ENCODE measurements at regions not wholly inside any gene's neighbourhood (a gene's known extent, or its start where the extent isn't known, plus 50 kb on each side); places are given as distances from the start of the nearest gene placed in this dataset.

DNA sequence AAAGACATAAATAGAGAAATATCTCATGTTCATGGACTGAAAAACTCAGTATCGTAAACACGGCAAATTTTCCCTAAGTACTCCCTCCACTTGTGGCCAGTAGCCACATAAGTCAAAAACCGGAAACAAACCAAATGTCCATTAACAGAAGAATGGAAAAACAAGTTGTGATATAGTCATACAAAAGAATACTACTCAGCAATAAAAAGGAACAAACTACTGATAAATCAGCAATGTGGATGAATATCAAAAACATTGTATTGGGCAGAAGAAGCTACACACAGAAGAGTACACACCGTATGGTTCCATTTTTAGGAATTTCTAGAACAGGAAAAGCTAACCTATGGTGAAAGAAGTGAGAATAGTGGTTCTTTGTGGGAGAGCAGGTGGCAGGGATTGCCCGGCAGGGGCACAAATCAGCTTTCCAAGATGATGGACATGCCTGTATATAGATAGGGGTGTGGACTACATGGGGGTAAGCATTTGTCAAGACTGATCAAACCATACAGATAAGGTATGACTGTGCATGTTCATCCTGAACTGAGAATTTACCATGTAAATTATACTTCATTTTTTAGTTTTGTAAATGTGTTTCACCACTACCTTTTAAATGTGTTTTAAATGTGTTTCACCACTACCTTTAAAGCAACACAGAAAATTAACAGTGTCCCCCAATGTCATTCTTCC is 172.8 kb upstream of the CDH5 start:
- H3K36me3 ChIP-seq (ENCODE audit: control insufficient read depth, insufficient read depth, low read length) = no peaks in the 10 kb centered on the region
- no peak overlapping the region for H3K27ac ChIP-seq (ENCODE audit: insufficient read depth, low read length)
- H3K14ac ChIP-seq (replicated peaks; ENCODE audit: low read depth, low read length) = no peak overlapping the region
- no TSS peak for BruUV-seq (replicated peaks)
- 71% methylated on average over 1 of the region's 5 CpGs; no CpG with 5 or more reads in 1 of the 2 experiments for WGBS, 2 experiments (ENCODE audit: extremely low coverage in 2 of 2, insufficient read length in 1 of 2)
- no peak overlapping the region for H3K4me3 ChIP-seq (ENCODE audit: insufficient read depth, low read depth, low read length)
- no peak overlapping the region for H2BK120ac ChIP-seq (ENCODE audit: low read depth, low read length)
- H4K91ac ChIP-seq (ENCODE audit: insufficient read depth, low read depth, low read length) = no peak overlapping the region
- POLR2A ChIA-PET (ENCODE audit: unreplicated experiment) = no interaction called here
- H3K56ac ChIP-seq (ENCODE audit: extremely low read depth, insufficient read depth, low read length) = no peak overlapping the region
- H4K8ac ChIP-seq (ENCODE audit: low read depth in 2 of 2, low read length in 2 of 2) = no peak overlapping the region
- peaks cover 14% of the 10 kb centered on the region for H3K4me1 ChIP-seq (ENCODE audit: control insufficient read depth, insufficient read depth, low read length)
- intact Hi-C loops (cut with micrococcal nuclease) = loop anchor here (5.0 kb wide), 1 partner anchor 74 kb away; no protein-coding TSS in a partner anchor
- in situ Hi-C loops (cut with MboI; ENCODE audit: low sequenced_read_pairs) = no loop called here
- H4K5ac ChIP-seq (ENCODE audit: low read depth, low read length) = no peak overlapping the region
- no peak overlapping the region for H2AK5ac ChIP-seq (ENCODE audit: low read depth, low read length)
- H2AFZ ChIP-seq (replicated peaks; ENCODE audit: low read length, poor library complexity) = no peak overlapping the region
- no peak overlapping the region for H3K23ac ChIP-seq (ENCODE audit: low read depth, low read length)
- H2BK20ac ChIP-seq (ENCODE audit: low read depth, low read length) = no peak overlapping the region
- no peaks in the 10 kb centered on the region for H4K20me1 ChIP-seq (ENCODE audit: insufficient read depth, low read length)
- H2BK5ac ChIP-seq (ENCODE audit: low read depth, low read length, poor library complexity, severe bottlenecking) = no peak overlapping the region
- dilution Hi-C loops (cut with HindIII; ENCODE audit: low sequenced_read_pairs, unreplicated experiment) = no loop called here
- no peaks in the 10 kb centered on the region for H3K79me1 ChIP-seq (ENCODE audit: low read depth in 1 of 2, low read length in 2 of 2)
- no peak overlapping the region for H2BK15ac ChIP-seq (ENCODE audit: low read depth, low read length)
- H3K9me1 ChIP-seq (ENCODE audit: insufficient read depth, low read length) = peaks cover 5% of the 10 kb centered on the region
- no peak for DNase-seq
- H3K18ac ChIP-seq (ENCODE audit: low read depth, low read length) = 0 out of 2 replicates have a peak overlapping the region, but pooled peaks have one; percentile 2
- H2AK9ac ChIP-seq (replicated peaks; ENCODE audit: low read depth, low read length, poor library complexity) = no peak overlapping the region
- H3K27me3 ChIP-seq (ENCODE audit: control insufficient read depth, insufficient read depth, low read length) = no peaks in the 10 kb centered on the region
- no peak for ATAC-seq (ENCODE audit: low read depth)
- no peak overlapping the region for H3K9ac ChIP-seq (ENCODE audit: low read depth, low read length)
- H3K9me3 ChIP-seq (ENCODE audit: control insufficient read depth, insufficient read depth, low read length) = no peaks in the 10 kb centered on the region
- H3K4ac ChIP-seq (ENCODE audit: low read depth, low read length) = no peak overlapping the region
- CTCF ChIA-PET = no interaction called here
- TF ChIP-seq MXI1 (IDR thresholded peaks at IDR 0.05; ENCODE audit: borderline replicate concordance, low read depth, low read length) (no peak), CHD1 (IDR thresholded peaks at IDR 0.05; ENCODE audit: low read depth, low read length) (no peak), BHLHE40 (IDR thresholded peaks at IDR 0.05; ENCODE audit: low read depth, low read length) (no peak), MAZ (IDR thresholded peaks at IDR 0.05; ENCODE audit: borderline replicate concordance, low read depth, low read length) (no peak)
- TF ChIP-seq, protein P1, sequence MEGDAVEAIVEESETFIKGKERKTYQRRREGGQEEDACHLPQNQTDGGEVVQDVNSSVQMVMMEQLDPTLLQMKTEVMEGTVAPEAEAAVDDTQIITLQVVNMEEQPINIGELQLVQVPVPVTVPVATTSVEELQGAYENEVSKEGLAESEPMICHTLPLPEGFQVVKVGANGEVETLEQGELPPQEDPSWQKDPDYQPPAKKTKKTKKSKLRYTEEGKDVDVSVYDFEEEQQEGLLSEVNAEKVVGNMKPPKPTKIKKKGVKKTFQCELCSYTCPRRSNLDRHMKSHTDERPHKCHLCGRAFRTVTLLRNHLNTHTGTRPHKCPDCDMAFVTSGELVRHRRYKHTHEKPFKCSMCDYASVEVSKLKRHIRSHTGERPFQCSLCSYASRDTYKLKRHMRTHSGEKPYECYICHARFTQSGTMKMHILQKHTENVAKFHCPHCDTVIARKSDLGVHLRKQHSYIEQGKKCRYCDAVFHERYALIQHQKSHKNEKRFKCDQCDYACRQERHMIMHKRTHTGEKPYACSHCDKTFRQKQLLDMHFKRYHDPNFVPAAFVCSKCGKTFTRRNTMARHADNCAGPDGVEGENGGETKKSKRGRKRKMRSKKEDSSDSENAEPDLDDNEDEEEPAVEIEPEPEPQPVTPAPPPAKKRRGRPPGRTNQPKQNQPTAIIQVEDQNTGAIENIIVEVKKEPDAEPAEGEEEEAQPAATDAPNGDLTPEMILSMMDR (conservative IDR thresholded peaks at IDR 0.05; ENCODE audit: low read depth, low read length) = no peak
- TF ChIP-seq, protein P2, sequence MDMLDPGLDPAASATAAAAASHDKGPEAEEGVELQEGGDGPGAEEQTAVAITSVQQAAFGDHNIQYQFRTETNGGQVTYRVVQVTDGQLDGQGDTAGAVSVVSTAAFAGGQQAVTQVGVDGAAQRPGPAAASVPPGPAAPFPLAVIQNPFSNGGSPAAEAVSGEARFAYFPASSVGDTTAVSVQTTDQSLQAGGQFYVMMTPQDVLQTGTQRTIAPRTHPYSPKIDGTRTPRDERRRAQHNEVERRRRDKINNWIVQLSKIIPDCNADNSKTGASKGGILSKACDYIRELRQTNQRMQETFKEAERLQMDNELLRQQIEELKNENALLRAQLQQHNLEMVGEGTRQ (IDR thresholded peaks at IDR 0.05; ENCODE audit: low read depth, low read length) = no peak
- TF ChIP-seq, protein P3, sequence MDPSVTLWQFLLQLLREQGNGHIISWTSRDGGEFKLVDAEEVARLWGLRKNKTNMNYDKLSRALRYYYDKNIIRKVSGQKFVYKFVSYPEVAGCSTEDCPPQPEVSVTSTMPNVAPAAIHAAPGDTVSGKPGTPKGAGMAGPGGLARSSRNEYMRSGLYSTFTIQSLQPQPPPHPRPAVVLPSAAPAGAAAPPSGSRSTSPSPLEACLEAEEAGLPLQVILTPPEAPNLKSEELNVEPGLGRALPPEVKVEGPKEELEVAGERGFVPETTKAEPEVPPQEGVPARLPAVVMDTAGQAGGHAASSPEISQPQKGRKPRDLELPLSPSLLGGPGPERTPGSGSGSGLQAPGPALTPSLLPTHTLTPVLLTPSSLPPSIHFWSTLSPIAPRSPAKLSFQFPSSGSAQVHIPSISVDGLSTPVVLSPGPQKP (IDR thresholded peaks at IDR 0.05; ENCODE audit: borderline replicate concordance, low read depth, low read length) = no peak
- no peak overlapping the region for H3K4me2 ChIP-seq (ENCODE audit: low read depth, low read length)
